ENCODE measurements at regions not wholly inside any gene's neighbourhood (a gene's known extent, or its start where the extent isn't known, plus 50 kb on each side); places are given as distances from the start of the nearest gene placed in this dataset.
"Not testable (repeated sequence)": the region's sequence is repeated elsewhere in the genome, so short reads cannot be mapped to it uniquely, and the experiment has no call there.

DNA sequence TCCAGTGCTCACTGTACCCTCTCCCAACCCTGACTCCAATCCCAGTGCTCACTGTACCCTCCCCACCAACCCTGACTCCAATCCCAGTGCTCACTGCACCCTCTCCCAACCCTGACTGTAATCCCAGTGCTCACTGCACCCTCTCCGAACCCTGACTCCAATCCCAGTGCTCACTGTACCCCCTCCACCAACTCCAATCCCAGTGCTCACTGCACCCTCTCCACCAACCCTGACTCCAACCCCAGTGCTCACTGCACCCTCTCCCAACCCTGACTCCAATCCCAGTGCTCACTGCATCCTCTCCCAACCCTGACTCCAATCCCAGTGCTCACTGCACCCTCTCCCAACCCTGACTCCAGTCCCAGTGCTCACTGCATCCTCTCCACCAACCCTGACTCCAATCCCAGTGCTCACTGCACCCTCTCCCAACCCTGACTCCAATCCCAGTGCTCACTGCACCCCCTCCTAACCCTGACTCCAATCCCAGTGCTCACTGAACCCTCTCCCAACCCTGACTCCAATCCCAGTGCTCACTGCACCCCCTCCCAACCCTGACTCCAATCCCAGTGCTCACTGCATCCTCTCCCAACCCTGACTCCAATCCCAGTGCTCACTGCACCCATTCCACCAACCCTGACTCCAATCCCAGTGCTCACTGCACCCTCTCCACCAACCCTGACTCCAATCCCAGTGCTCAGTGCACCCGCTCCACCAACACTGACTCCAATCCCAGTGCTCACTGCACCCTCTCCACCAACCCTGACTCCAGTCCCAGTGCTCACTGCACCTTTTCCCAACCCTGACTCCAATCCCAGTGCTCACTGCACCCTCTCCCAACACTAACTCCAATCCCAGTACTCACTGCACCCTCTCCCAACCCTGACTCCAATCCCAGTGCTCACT, 136.3 kb upstream of the ZNF618 start:
- DNase-seq (ENCODE audit: low read depth in 3 of 3, low spot score in 1 of 3) = not testable (repeated sequence)

- DNase-seq (ENCODE audit: low read depth in 3 of 3, low spot score in 1 of 3) = not testable (repeated sequence)
Measured at GRCh38 chr9:113740508-113741500, 135.3 kb upstream of the ZNF618 start.

- no peak for DNase-seq (ENCODE audit: low read depth in 3 of 3, low spot score in 1 of 3)
Measured at GRCh38 chr9:113741886-113742854, 133.9 kb upstream of the ZNF618 start.

- no peak for DNase-seq (ENCODE audit: low read depth in 3 of 3, low spot score in 1 of 3)
Measured at GRCh38 chr9:113742878-113743277, 133.2 kb upstream of the ZNF618 start.

GRCh38 chr9:113746486-113746885, 129.6 kb upstream of the ZNF618 start:
- no peak for DNase-seq (ENCODE audit: low read depth in 3 of 3, low spot score in 1 of 3)

- DNase-seq (ENCODE audit: low read depth in 3 of 3, low spot score in 1 of 3) = no peak
Measured at GRCh38 chr9:113748135-113748534, 128.0 kb upstream of the ZNF618 start.

DNA sequence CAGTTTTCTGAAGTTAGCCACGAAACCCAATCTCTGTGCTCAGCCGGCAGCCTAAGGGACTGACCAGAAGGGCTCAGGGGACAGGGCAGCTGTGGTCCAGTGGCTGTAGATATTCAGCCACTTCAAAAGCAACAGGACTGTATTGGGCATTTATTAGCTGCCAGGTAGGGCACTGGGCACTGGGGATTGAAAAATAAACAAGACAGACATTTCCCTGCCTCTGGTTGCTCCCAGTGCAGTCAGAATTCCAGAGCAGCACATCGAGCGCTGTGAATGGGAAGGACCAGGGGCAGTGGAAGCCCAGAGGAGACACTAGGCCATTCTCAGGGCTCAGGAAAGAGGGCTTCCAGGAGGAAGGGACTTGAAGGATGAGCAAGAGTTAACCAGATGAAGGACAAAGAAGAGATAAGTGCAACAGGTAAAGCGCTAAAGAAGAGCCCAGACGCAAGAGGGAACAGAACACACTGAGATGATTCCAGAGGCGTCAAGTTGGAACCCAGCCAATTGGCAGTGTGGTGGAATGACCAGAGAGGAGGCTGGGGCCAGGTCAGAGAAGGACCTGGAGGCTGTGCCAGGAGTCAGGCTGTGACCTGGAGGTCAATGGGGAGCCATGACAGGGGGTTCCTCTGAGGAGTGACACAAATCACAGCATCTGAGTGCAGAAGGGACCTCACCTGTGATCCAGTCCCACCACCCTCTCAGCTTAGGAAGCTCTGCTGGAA, 122.5 kb upstream of the ZNF618 start:
- no peak for DNase-seq (ENCODE audit: low read depth in 3 of 3, low spot score in 1 of 3)

- DNase-seq (ENCODE audit: low read depth in 3 of 3, low spot score in 1 of 3) = no peak
Measured at GRCh38 chr9:113754739-113755138, 121.4 kb upstream of the ZNF618 start.

- DNase-seq (ENCODE audit: low read depth in 3 of 3, low spot score in 1 of 3) = no peak
Measured at GRCh38 chr9:113755433-113755832, 120.7 kb upstream of the ZNF618 start.

DNA sequence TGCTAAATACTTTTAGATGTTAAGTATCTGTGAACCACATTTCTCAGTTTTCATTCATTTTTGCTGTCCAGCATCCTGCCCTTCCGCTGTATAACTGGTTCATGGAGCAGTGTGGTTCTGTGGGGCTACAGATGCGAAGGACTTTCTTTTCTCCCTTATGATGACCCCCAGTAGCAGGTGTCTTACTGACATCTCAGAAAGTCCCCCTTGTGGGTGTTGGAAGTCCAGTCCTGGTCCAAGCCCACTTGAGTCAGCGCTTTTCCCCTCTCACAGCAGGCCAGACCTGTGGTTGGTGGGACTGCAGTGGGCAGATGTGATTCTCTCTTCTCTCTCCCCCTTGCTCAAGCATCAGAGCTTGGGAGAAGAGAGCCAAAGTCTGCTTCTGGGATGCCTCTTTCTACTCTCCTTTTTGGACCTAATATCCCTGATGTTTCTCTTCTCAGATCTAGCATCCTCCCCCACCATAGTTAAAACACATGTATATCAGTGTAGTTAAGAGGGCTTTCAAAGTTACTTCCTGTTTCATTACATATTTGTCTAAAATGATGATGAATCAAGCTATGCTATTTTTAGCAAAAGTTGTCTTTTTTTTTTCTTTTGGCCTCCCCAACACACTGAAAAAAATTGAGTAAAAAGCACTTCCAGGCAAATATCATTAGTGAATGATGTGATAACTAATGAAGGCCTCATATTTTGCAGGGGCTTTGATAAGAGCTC, 119.5 kb upstream of the ZNF618 start:
- no peak for DNase-seq (ENCODE audit: low read depth in 3 of 3, low spot score in 1 of 3)

DNA sequence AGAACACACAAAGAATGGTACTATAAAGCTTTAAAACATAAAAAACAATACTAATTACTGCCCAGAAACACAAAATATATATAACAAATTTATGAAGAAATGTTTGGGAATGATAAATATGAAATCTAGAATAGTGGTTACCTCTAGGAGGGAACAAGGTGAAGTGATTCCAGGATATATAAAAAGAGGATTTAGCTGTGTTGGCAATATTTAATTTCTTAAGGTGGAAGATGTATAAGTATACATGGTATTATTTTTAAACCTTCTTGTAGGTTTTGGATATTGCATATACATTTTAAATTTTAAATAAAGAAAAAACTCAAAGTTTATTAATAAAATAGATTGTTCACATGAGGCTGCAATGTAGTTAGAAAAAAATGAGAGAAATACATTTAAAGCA, 112.7 kb upstream of the ZNF618 start:
- no peak for DNase-seq (ENCODE audit: low read depth in 3 of 3, low spot score in 1 of 3)

- no peak for DNase-seq (ENCODE audit: low read depth in 3 of 3, low spot score in 1 of 3)
Measured at GRCh38 chr9:113764572-113764971, 111.5 kb upstream of the ZNF618 start.

DNA sequence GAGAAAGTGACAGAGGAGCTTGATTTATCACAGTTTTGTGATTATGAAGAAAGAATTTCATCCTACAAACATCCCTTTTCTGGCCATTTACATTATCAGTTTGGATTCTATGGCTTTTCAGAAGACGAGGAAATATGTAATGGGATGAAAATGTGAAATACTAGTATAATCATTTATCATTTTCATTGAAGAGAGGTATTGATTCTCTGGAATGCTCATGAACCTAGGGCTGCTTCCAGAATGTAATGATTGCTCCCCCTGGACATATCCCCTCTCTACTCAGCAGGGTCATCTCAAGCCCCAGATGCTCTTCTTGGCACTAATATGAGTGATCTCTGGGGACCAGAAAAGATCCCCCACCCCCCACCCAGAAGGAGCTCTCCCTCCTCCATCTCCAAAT, 106.7 kb upstream of the ZNF618 start:
- DNase-seq (ENCODE audit: low read depth in 3 of 3, low spot score in 1 of 3) = no peak

DNA sequence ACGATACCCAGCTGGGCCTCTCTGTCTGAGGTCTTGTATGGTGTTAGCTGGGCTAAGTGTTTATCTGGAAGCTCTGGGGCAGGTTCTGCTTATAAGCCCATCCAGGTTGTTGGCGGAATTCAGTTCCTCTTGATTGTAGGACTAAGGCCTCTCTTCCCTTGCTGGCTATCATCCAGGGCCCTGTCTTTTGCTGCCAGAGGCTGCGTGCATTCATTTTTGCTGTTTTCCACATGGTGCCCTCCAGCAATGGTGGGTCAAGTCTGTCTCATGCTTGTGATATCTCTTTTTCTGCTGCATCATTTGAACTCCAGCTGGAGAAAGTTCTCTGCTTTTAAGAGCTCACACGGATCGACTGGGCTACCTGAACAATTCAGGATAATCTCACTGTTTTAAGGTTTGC, 105.7 kb upstream of the ZNF618 start:
- no peak for DNase-seq (ENCODE audit: low read depth in 3 of 3, low spot score in 1 of 3)

DNA sequence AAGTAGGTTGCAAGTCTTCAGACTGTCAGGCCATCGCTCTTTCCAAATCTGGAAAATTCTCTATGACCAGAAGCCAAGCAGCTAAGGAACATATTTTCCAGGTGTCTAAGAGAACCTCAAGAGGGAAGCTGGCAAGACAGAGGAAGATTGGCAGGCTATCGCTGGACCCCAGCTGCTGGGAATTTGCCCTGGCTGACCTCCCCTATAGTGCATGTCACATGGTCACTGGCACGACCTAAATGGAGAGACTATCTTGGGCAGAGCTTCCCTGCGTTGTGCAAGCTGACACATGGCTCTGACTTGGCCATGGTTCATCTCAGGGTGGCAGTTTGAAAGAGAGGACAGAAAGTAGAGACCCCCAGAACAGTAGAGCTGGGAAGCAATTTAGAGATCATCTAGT, 104.9 kb upstream of the ZNF618 start:
- DNase-seq (ENCODE audit: low read depth in 3 of 3, low spot score in 1 of 3) = no peak

DNA sequence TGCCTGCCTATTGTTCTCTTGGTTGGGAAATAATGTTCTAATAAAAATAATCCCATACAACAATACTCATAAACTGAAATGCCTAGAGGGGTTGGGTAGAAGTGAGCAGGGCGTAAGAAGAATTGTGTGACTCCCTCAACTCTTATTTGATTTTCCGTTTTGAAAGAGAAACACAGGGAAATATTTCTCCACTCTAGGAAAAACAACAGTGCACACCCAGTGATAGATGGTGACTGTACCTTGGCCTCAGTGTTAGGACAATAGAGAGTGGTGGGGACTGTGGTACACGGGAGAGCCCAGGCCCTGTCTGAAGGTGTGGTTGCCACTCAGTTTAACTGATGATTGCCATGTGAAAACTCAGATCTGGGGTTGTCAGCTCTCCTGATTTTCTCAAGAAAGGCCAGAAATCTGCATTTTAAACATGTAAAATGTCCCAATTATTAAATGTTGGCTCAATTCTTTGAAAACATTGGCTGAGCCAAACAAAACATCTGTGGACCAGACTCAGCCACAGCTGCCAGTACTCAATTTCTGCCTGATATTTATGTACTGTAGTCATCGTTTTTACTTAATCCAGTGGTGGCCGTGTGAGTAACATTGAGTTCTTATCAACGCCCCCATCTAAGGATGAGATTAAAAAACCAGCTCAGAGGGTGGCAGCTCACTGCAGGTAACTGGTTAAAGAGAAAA, 103.8 kb upstream of the ZNF618 start:
- no peak for DNase-seq (ENCODE audit: low read depth in 3 of 3, low spot score in 1 of 3)

DNA sequence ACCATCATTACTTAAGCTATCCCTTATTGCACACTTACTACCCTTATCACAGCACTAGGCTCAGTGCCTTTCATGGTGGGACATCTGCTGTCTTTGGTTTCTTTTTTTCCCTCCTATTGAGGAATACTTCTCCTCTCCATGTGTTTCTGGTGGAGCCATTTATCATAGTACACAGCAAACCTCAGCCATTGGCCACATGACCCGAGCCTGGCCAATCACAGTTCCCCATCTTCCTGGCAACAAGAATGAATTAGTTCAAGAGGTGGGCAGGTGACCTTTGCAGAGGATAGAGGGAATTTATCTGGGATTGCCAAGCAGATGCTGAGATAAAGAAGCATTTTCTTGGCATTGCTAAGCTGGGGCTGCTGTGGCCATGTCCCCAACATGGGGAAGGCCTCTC, 101.1 kb upstream of the ZNF618 start:
- DNase-seq (ENCODE audit: low read depth in 3 of 3, low spot score in 1 of 3) = no peak

GRCh38 chr9:113775749-113776148, 100.4 kb upstream of the ZNF618 start:
- no peak for DNase-seq (ENCODE audit: low read depth in 3 of 3, low spot score in 1 of 3)

GRCh38 chr9:113776194-113776593, 99.9 kb upstream of the ZNF618 start:
- no peak for DNase-seq (ENCODE audit: low read depth in 3 of 3, low spot score in 1 of 3)

Data from stimulated activated CD4-positive, alpha-beta T cell treated with anti-CD3 and anti-CD28 coated beads, TNF-alpha, amount 100 ng/mL, for 1 hour (primary cell).